PFSK-1 (cell line): ENCODE measurements at regions not wholly inside any gene's neighbourhood (a gene's known extent, or its start where the extent isn't known, plus 50 kb on each side); places are given as distances from the start of the nearest gene placed in this dataset.

Source experiments
- FOXP2 ChIP-seq: optimal IDR thresholded peaks from 2 replicates; pipeline ENCODE3; 2011; ENCODE audit warnings: borderline replicate concordance, control low read depth, inconsistent platforms; ENCODE audit not compliant: insufficient read depth; ENCODE audit errors: extremely low read length, extremely low read depth
- POLR2AphosphoS5 ChIP-seq: IDR thresholded peaks from 2 replicates; pipeline ENCODE4 v1.6.1; 2012; ENCODE audit warnings: low read depth, mild to moderate bottlenecking, control low read depth, low read length, moderate library complexity
- SIN3A ChIP-seq: IDR thresholded peaks from 2 replicates; pipeline ENCODE4 v1.6.1; 2012; ENCODE audit warnings: mild to moderate bottlenecking, low read length, moderate library complexity, borderline replicate concordance; ENCODE audit not compliant: insufficient read depth
- TAF1 ChIP-seq: IDR thresholded peaks from 2 replicates; pipeline ENCODE4 v1.6.1; 2012; ENCODE audit warnings: low read length, control low read depth, borderline replicate concordance; ENCODE audit not compliant: insufficient read depth
- TF ChIP-seq, protein P1 (sequence below), 2 experiments: IDR thresholded peaks; 2 replicates each; pipeline versions ENCODE4 v1.6.1 to v1.8.0; 2011 to 2012; ENCODE audit warnings: low read depth in 2 of 2, low read length in 2 of 2, control low read depth in 1 of 2, inconsistent platforms in 1 of 2, mild to moderate bottlenecking in 1 of 2, moderate library complexity in 1 of 2; ENCODE audit not compliant: insufficient read depth in 1 of 2

DNA sequence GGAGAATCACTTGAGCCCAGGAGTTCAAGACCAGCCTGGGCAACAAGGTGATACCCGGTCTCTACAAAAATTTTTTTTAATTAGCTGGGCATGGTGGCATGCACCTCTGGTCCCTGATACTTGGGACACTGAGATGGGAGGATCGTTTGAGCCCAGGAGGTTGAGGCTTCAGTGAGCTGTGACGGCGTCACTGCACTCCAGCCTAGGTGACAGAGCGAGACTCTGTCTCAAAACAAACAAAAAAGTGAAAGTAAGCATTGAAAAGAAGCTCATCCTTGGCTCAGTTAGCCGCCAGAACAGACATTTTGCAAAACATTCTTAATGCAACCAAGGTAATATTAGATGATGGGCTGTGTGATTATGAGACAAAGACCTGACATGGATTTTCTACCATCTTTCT is 223.3 kb upstream of the VCX3A start:
- TF ChIP-seq POLR2AphosphoS5 (no peak), SIN3A (no peak), TAF1 (no peak), FOXP2 (no peak)
- TF ChIP-seq, protein P1, sequence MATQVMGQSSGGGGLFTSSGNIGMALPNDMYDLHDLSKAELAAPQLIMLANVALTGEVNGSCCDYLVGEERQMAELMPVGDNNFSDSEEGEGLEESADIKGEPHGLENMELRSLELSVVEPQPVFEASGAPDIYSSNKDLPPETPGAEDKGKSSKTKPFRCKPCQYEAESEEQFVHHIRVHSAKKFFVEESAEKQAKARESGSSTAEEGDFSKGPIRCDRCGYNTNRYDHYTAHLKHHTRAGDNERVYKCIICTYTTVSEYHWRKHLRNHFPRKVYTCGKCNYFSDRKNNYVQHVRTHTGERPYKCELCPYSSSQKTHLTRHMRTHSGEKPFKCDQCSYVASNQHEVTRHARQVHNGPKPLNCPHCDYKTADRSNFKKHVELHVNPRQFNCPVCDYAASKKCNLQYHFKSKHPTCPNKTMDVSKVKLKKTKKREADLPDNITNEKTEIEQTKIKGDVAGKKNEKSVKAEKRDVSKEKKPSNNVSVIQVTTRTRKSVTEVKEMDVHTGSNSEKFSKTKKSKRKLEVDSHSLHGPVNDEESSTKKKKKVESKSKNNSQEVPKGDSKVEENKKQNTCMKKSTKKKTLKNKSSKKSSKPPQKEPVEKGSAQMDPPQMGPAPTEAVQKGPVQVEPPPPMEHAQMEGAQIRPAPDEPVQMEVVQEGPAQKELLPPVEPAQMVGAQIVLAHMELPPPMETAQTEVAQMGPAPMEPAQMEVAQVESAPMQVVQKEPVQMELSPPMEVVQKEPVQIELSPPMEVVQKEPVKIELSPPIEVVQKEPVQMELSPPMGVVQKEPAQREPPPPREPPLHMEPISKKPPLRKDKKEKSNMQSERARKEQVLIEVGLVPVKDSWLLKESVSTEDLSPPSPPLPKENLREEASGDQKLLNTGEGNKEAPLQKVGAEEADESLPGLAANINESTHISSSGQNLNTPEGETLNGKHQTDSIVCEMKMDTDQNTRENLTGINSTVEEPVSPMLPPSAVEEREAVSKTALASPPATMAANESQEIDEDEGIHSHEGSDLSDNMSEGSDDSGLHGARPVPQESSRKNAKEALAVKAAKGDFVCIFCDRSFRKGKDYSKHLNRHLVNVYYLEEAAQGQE (IDR thresholded peaks at IDR 0.05; ENCODE audit: insufficient read depth in 1 of 2, low read depth in 2 of 2, low read length in 2 of 2) = no peak
